OCI-LY3 (cell line): ENCODE measurements at regions not wholly inside any gene's neighbourhood (a gene's known extent, or its start where the extent isn't known, plus 50 kb on each side); places are given as distances from the start of the nearest gene placed in this dataset.

Experiments used
- H2AFZ ChIP-seq: fragments of 200-600, 300-600 bp; shearing (Covaris generic); 2 replicates; pipeline ENCODE4 v1.6.0; 2014; ENCODE audit warnings: antibody characterized with exemption, low read depth, low read length
- H3K27ac ChIP-seq: fragments of 200-600, 300-600 bp; sonication (generic); 2 replicates; pipeline ENCODE4 v1.5.1; 2014; ENCODE audit warnings: mild to moderate bottlenecking, low read length, moderate library complexity, mixed read lengths
- H3K27me3 ChIP-seq: fragments of 200-600, 300-600 bp; sonication (generic); 2 replicates; pipeline ENCODE4 v1.6.1; 2014; ENCODE audit warnings: low read depth, low read length, mixed read lengths
- H3K36me3 ChIP-seq: fragments of 200-600, 300-600 bp; sonication (generic); replicated peaks from 2 replicates; pipeline ENCODE3; 2014; ENCODE audit warnings: low read depth, low read length, mixed read lengths
- H3K4me1 ChIP-seq: fragments of 300-600, 200-600 bp; sonication (generic); 2 replicates; pipeline ENCODE4 v1.6.1; 2014; ENCODE audit warnings: low read length, mixed read lengths
- H3K4me2 ChIP-seq: fragments of 200-600, 300-600 bp; sonication (generic); 2 replicates; pipeline ENCODE4 v1.6.1; 2014; ENCODE audit warnings: low read length, mixed read lengths
- H3K4me3 ChIP-seq: fragments of 300-600, 200-600 bp; sonication (generic); 2 replicates; pipeline ENCODE4 v1.5.1; 2014; ENCODE audit warnings: antibody characterized with exemption, mild to moderate bottlenecking, low read length, moderate library complexity
- H3K79me2 ChIP-seq: fragments of 300-600, 200-600 bp; shearing (Covaris generic); 2 replicates; pipeline ENCODE4 v1.6.1; 2014; ENCODE audit warnings: mild to moderate bottlenecking, low read length, mixed read lengths
- H3K9ac ChIP-seq: fragments of 300-600, 200-600 bp; shearing (Covaris generic); 2 replicates; pipeline ENCODE4 v1.6.0; 2014; ENCODE audit warnings: mild to moderate bottlenecking, low read length, moderate library complexity
- H3K9me3 ChIP-seq: fragments of 200-600, 300-600 bp; shearing (Covaris generic); 2 replicates; pipeline ENCODE4 v1.6.1; 2014; ENCODE audit warnings: low read length, mixed read lengths; ENCODE audit not compliant: insufficient read depth
- H4K20me1 ChIP-seq: fragments of 200-600, 300-600 bp; sonication (generic); 2 replicates; pipeline ENCODE4 v1.6.1; 2016; ENCODE audit warnings: low read length, mixed read lengths; ENCODE audit not compliant: insufficient read depth
- CTCF ChIP-seq: fragments of 200-600, 300-600 bp; sonication (generic); IDR thresholded peaks from 2 replicates; pipeline ENCODE4 v1.5.1; 2014; ENCODE audit warnings: antibody characterized with exemption, low read length, low read depth
- EZH2phosphoT487 ChIP-seq: fragments of 200-600 bp; shearing (Covaris generic); IDR thresholded peaks from 2 replicates; pipeline ENCODE4 v1.6.1; 2018; ENCODE audit warnings: antibody characterized with exemption, mixed run types, low read depth

DNA sequence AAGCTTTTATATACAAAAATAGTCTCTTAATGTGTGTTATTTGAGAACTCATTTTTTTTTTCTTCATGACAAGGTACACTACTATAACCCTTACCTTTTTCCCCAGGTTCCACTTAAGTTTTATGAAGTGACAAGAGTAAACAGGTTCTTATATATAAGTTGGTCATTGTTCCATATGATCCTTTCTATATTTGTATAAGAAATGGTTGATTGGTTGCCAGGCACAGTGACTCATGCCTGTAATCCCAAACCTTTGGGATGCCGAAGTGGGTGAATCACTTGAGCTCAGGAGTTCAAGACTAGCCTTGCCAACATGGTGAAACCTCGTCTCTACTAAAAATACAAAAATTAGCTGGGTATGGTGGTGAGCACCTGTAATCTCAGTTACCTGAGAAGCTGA, 108.3 kb downstream of the PCSK1 start:
- Histone ChIP-seq H3K36me3 (no peaks in the 10 kb centered on the region), H3K9ac (no peak overlapping the region), H4K20me1 (no peaks in the 10 kb centered on the region), H3K9me3 (no peaks in the 10 kb centered on the region), H3K27ac (no peak overlapping the region), H3K4me3 (no peak overlapping the region), H2AFZ (no peak overlapping the region), H3K4me2 (no peak overlapping the region), H3K4me1 (peaks cover 39% of the 10 kb centered on the region), H3K79me2 (no peaks in the 10 kb centered on the region), H3K27me3 (no peaks in the 10 kb centered on the region)
- TF ChIP-seq CTCF: no peak
- no peak for TF ChIP-seq EZH2phosphoT487

DNA sequence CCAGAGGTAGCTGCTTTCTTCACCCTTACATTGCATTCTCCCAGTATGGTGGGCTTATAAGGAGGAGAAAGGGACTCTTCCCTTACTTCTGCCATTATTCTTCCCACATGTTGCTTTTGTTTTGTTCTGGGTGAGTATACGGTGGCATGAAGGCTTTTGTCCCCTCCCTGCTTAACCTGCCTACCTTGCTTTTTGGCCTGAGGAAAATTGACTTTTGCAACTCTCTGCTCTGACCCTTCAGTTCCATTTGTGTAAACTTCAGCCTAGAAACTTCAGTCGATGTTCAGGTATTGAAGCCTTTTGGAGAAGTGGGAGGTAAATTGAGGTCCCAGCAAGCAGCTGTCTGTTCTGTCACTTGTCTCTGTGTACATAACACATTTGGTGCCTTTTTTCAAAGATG, 110.2 kb downstream of the PCSK1 start:
- TF ChIP-seq EZH2phosphoT487 (no peak), CTCF (no peak)
- Histone ChIP-seq H3K9me3 (no peaks in the 10 kb centered on the region), H3K36me3 (no peaks in the 10 kb centered on the region), H3K9ac (no peak overlapping the region), H3K27me3 (no peaks in the 10 kb centered on the region), H2AFZ (no peak overlapping the region), H3K79me2 (no peaks in the 10 kb centered on the region), H4K20me1 (no peaks in the 10 kb centered on the region), H3K4me3 (no peak overlapping the region), H3K27ac (no peak overlapping the region), H3K4me2 (no peak overlapping the region), H3K4me1 (peaks cover 20% of the 10 kb centered on the region)

GRCh38 chr5:96322217-96322616, 110.8 kb downstream of the PCSK1 start:
- peaks cover 14% of the 10 kb centered on the region for H3K4me1 ChIP-seq
- no peaks in the 10 kb centered on the region for H3K27me3 ChIP-seq
- no peaks in the 10 kb centered on the region for H3K79me2 ChIP-seq
- H3K27ac ChIP-seq: no peak overlapping the region
- TF ChIP-seq EZH2phosphoT487 (no peak), CTCF (no peak)
- H3K4me2 ChIP-seq: no peak overlapping the region
- no peak overlapping the region for H2AFZ ChIP-seq
- H3K4me3 ChIP-seq: no peak overlapping the region
- H3K36me3 ChIP-seq: no peaks in the 10 kb centered on the region
- no peaks in the 10 kb centered on the region for H3K9me3 ChIP-seq
- no peaks in the 10 kb centered on the region for H4K20me1 ChIP-seq
- no peak overlapping the region for H3K9ac ChIP-seq

DNA sequence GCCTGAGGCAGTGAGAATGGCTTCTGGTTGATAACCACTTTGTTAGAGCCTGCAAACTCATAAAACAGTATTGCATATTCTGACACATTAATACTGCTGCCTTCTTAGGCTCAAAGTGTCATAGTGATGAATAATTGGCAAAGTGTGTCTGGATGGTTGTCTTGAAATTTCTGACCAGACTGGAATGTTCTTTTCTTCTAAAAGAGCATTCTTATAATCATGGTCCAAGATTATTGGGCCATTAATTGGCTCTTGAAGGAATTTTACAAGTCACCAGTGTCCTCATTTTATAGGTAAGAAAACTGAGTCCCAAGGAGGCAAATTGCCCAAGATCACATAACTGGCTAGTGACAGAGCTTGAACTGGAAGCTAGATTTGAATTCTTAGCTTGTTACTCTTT, 111.7 kb downstream of the PCSK1 start:
- H3K9me3 ChIP-seq: no peaks in the 10 kb centered on the region
- H3K36me3 ChIP-seq: no peaks in the 10 kb centered on the region
- H3K27ac ChIP-seq: no peak overlapping the region
- H3K4me3 ChIP-seq: no peak overlapping the region
- no peak overlapping the region for H3K9ac ChIP-seq
- no peak overlapping the region for H2AFZ ChIP-seq
- no peaks in the 10 kb centered on the region for H3K79me2 ChIP-seq
- H4K20me1 ChIP-seq: no peaks in the 10 kb centered on the region
- no peaks in the 10 kb centered on the region for H3K27me3 ChIP-seq
- TF ChIP-seq EZH2phosphoT487: no peak
- TF ChIP-seq CTCF: no peak
- no peak overlapping the region for H3K4me2 ChIP-seq
- peaks cover 7% of the 10 kb centered on the region for H3K4me1 ChIP-seq
